GM23338 (cell line): ENCODE measurements at regions not wholly inside any gene's neighbourhood (a gene's known extent, or its start where the extent isn't known, plus 50 kb on each side); places are given as distances from the start of the nearest gene placed in this dataset.

ENCODE experiments used
- ATAC-seq: fragments of 200-7000 bp; cut with Tn5 transposase; 3 replicates; pipeline ENCODE4 v1.9.1; 2020
- DNase-seq: peaks from one replicate; pipeline ENCODE4 v3.0.0-alpha.2; 2015; ENCODE audit warnings: low spot score
- H2AFZ ChIP-seq: fragments of 200-600 bp; sonication (generic); 2 replicates; pipeline ENCODE4 v1.8.0; 2016; ENCODE audit warnings: antibody characterized with exemption, mild to moderate bottlenecking, moderate library complexity
- H3F3A ChIP-seq: fragments of 200-600 bp; sonication (generic); replicated peaks from 2 replicates; pipeline ENCODE4 v1.8.0; 2017; ENCODE audit warnings: antibody characterized with exemption, mixed run types, low read depth
- H3K27ac ChIP-seq: fragments of 200-600 bp; sonication (generic); 2 replicates; pipeline ENCODE4 v1.6.1; 2016; ENCODE audit warnings: low read depth
- H3K27me3 ChIP-seq: fragments of 200-600 bp; sonication (generic); 2 replicates; pipeline ENCODE4 v1.8.0; 2016; ENCODE audit warnings: mild to moderate bottlenecking, mixed run types, moderate library complexity; ENCODE audit not compliant: insufficient read depth
- H3K36me3 ChIP-seq: fragments of 200-600 bp; sonication (generic); 2 replicates; pipeline ENCODE4 v1.8.0; 2016; ENCODE audit warnings: mild to moderate bottlenecking; ENCODE audit not compliant: insufficient read depth
- H3K4me1 ChIP-seq: fragments of 200-600 bp; sonication (generic); 2 replicates; pipeline ENCODE4 v1.8.0; 2016; ENCODE audit warnings: mild to moderate bottlenecking, moderate library complexity; ENCODE audit not compliant: insufficient read depth
- H3K4me2 ChIP-seq: fragments of 200-600 bp; sonication (generic); 2 replicates; pipeline ENCODE4 v1.7.1; 2017; ENCODE audit warnings: mixed run types
- H3K4me3 ChIP-seq: fragments of 200-600 bp; sonication (generic); 2 replicates; pipeline ENCODE4 v1.6.1; 2016; ENCODE audit warnings: mixed run types
- H3K79me2 ChIP-seq: fragments of 200-600 bp; sonication (generic); replicated peaks from 2 replicates; pipeline ENCODE4 v1.8.0; 2017; ENCODE audit warnings: mild to moderate bottlenecking; ENCODE audit not compliant: insufficient read depth
- H3K9me2 ChIP-seq: fragments of 200-600 bp; sonication (generic); 2 replicates; pipeline ENCODE4 v1.8.0; 2017; ENCODE audit not compliant: insufficient read depth
- H4K20me1 ChIP-seq: fragments of 200-600 bp; sonication (generic); replicated peaks from 2 replicates; pipeline ENCODE4 v1.8.0; 2017; ENCODE audit warnings: mild to moderate bottlenecking; ENCODE audit not compliant: insufficient read depth
- H3K27ac Mint-ChIP-seq: 2 replicates; pipeline ENCODE4 v1.8.0; 2020; ENCODE audit warnings: inconsistent platforms, mild to moderate bottlenecking, moderate library complexity, mixed read lengths
- H3K27me3 Mint-ChIP-seq: 3 replicates; pipeline ENCODE4 v1.8.0; 2022; ENCODE audit warnings: low read depth, mild to moderate bottlenecking, moderate library complexity, mixed read lengths, inconsistent platforms; ENCODE audit not compliant: insufficient read depth, poor library complexity
- H3K36me3 Mint-ChIP-seq: 3 replicates; pipeline ENCODE4 v1.8.0; 2021; ENCODE audit warnings: low read depth, mild to moderate bottlenecking, inconsistent platforms, moderate library complexity, mixed read lengths
- H3K4me1 Mint-ChIP-seq: 3 replicates; pipeline ENCODE4 v1.8.0; 2020; ENCODE audit warnings: mild to moderate bottlenecking, inconsistent platforms, mixed read lengths
- H3K4me3 Mint-ChIP-seq: 3 replicates; pipeline ENCODE4 v1.8.0; 2021; ENCODE audit warnings: moderate library complexity, mild to moderate bottlenecking, inconsistent platforms, mixed read lengths
- H3K9me3 Mint-ChIP-seq: 3 replicates; pipeline ENCODE4 v1.8.0; 2020; ENCODE audit warnings: moderate library complexity, mild to moderate bottlenecking, inconsistent platforms, mixed read lengths
- ETS1 ChIP-seq: IDR thresholded peaks from 2 replicates; pipeline ENCODE4 v1.6.1; 2016; ENCODE audit warnings: antibody characterized with exemption
- EZH2 ChIP-seq: fragments of 200-600 bp; sonication (generic); IDR thresholded peaks from one replicate; pipeline ENCODE4 v1.8.0; 2017; ENCODE audit warnings: antibody characterized with exemption, mild to moderate bottlenecking, low read depth; ENCODE audit not compliant: unreplicated experiment
- EZH2phosphoT487 ChIP-seq: fragments of 200-600 bp; sonication (generic); IDR thresholded peaks from one replicate; pipeline ENCODE4 v1.8.1; 2018; ENCODE audit warnings: antibody characterized with exemption; ENCODE audit not compliant: unreplicated experiment
- NANOG ChIP-seq: IDR thresholded peaks from 2 replicates; pipeline ENCODE4 v1.6.1; 2016; ENCODE audit warnings: antibody characterized with exemption, borderline replicate concordance
- POLR2AphosphoS5 ChIP-seq: IDR thresholded peaks from 2 replicates; pipeline ENCODE4 v1.6.1; 2016; ENCODE audit warnings: antibody characterized with exemption, low read depth
- REST ChIP-seq: IDR thresholded peaks from one replicate; pipeline ENCODE4 v1.6.1; 2018; ENCODE audit warnings: antibody characterized with exemption; ENCODE audit not compliant: unreplicated experiment
- STAT1 ChIP-seq: IDR thresholded peaks from one replicate; pipeline ENCODE4 v1.6.1; 2016; ENCODE audit warnings: antibody characterized with exemption; ENCODE audit not compliant: unreplicated experiment
- ZNF331 ChIP-seq: fragments of 250-450 bp; sonication (Bioruptor Pico); IDR thresholded peaks from 2 replicates; pipeline ENCODE4 v1.5.0; 2020; ENCODE audit warnings: low read depth, mild to moderate bottlenecking, moderate library complexity
- ZNF462 ChIP-seq: fragments of 250-450 bp; sonication (Bioruptor Pico); IDR thresholded peaks from 2 replicates; pipeline ENCODE4 v1.5.0; 2020; ENCODE audit warnings: mild to moderate bottlenecking, moderate library complexity

- Mint-ChIP-seq H3K4me1 (no peaks in the 10 kb centered on the region), H3K36me3 (peaks cover 4% of the 10 kb centered on the region; the same call in 1 of the 3 replicates), H3K4me3 (no peak overlapping the region), H3K27ac (no peak overlapping the region), H3K9me3 (peaks cover 11% of the 10 kb centered on the region), H3K27me3 (peaks cover 3% of the 10 kb centered on the region)
- TF ChIP-seq ZNF331 = no peak
- TF ChIP-seq REST = no peak
- TF ChIP-seq NANOG = no peak
- no peak for TF ChIP-seq ETS1
- TF ChIP-seq POLR2AphosphoS5 = no peak
- TF ChIP-seq STAT1 = no peak
- no peak for TF ChIP-seq EZH2phosphoT487
- no peak for TF ChIP-seq ZNF462 (CRISPR knock-in tag)
- no peak for TF ChIP-seq EZH2
- Histone ChIP-seq H3K79me2 (no peaks in the 10 kb centered on the region), H2AFZ (no peak overlapping the region), H3F3A (no peaks in the 10 kb centered on the region), H3K4me2 (no peak overlapping the region), H3K27me3 (no peaks in the 10 kb centered on the region), H3K36me3 (no peaks in the 10 kb centered on the region; the same call in 1 of the 2 replicates), H3K4me3 (no peak overlapping the region), H4K20me1 (no peaks in the 10 kb centered on the region), H3K4me1 (no peaks in the 10 kb centered on the region), H3K9me2 (peaks cover 13% of the 10 kb centered on the region; the same call in 1 of the 2 replicates), H3K27ac (no peak overlapping the region)
- no peak for DNase-seq
- ATAC-seq = no peak
Observed at GRCh38 chr11:133608496-133608895, 76.2 kb upstream of the OPCML start.
